Ascending aorta (tissue), 2 donors: ENCODE measurements at regions not wholly inside any gene's neighbourhood (a gene's known extent, or its start where the extent isn't known, plus 50 kb on each side); places are given as distances from the start of the nearest gene placed in this dataset.

Source experiments
- DNase-seq, 2 donors: peaks; one replicate each; pipeline ENCODE4 v3.0.0-alpha.2; 2019; ENCODE audit warnings: low spot score in 2 of 2
- H3K27ac ChIP-seq, 2 donors: fragments of 200-600 bp; sonication (generic); one replicate each; pipeline ENCODE4 v1.5.1; 2016 to 2017; ENCODE audit warnings: mild to moderate bottlenecking in 1 of 2
- H3K27me3 ChIP-seq: fragments of 200-600 bp; sonication (generic); one replicate; pipeline ENCODE4 v1.5.1; 2017
- H3K36me3 ChIP-seq, 2 donors: fragments of 200-600 bp; sonication (generic); one replicate each; pipeline ENCODE4 v1.5.1; 2016
- H3K4me1 ChIP-seq, 2 donors: fragments of 200-600 bp; sonication (generic); one replicate each; pipeline ENCODE4 v1.5.1; 2016 to 2017; ENCODE audit warnings: mild to moderate bottlenecking in 1 of 2
- H3K4me3 ChIP-seq, 2 donors: fragments of 200-600 bp; sonication (generic); one replicate each; pipeline ENCODE4 v1.5.1; 2016 to 2017; ENCODE audit warnings: mild to moderate bottlenecking in 1 of 2
- H3K9me3 ChIP-seq, 2 donors: fragments of 200-600 bp; sonication (generic); one replicate each; pipeline ENCODE4 v1.5.1; 2016
- CTCF ChIP-seq, 3 experiments: fragments of 200-600 bp in 2 of 3; fragments of 450-650 bp in 1 of 3; sonication (generic) in 2 of 3; IDR thresholded peaks; one replicate each; pipeline ENCODE4 v1.5.1; 2016 to 2019; ENCODE audit warnings: antibody characterized with exemption in 3 of 3, mild to moderate bottlenecking in 1 of 3, moderate library complexity in 1 of 3
- intact Hi-C: fragments of 100-400 bp; cut with DNase I; formaldehyde crosslinking; loops from one replicate; pipeline ENCODE4 v1.15.1; 2023

DNA sequence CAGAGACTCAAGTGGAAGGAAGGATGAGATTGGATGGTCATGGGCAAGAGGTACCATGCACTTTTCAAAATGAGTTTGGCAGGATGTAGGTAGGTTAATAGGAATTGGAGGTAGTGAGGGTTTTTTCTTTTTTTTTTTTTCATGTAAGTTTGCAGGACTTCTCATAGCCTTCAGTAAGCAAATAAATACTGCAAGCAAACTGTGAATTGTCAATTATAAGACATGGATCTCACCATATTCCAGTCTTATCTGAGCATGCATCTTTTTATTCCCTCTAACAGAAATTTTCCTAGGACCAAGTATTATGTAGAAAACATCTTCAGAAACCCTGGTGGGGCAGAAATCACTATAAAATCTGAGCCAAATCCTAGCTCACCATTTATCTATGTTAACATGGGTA, 584.6 kb upstream of the CDH5 start:
- DNase-seq, result no peak
- no peaks in the 10 kb centered on the region for H3K36me3 ChIP-seq
- H3K4me1 ChIP-seq, result peaks cover 3 to 6% of the 10 kb centered on the region in 2 donors
- H3K27ac ChIP-seq, result no peak overlapping the region
- H3K27me3 ChIP-seq, result no peaks in the 10 kb centered on the region
- no peak for TF ChIP-seq CTCF (IDR thresholded peaks at IDR 0.05)
- H3K9me3 ChIP-seq, result peaks cover 0 to 3% of the 10 kb centered on the region in 2 donors
- no peak overlapping the region for H3K4me3 ChIP-seq
- intact Hi-C loops, result no loop called here

GRCh38 chr16:65781363-65781762, 585.1 kb upstream of the CDH5 start:
- no peak for TF ChIP-seq CTCF (IDR thresholded peaks at IDR 0.05)
- peaks cover 3 to 6% of the 10 kb centered on the region in 2 donors for H3K4me1 ChIP-seq
- no peaks in the 10 kb centered on the region for H3K36me3 ChIP-seq
- H3K4me3 ChIP-seq, result no peak overlapping the region
- no peaks in the 10 kb centered on the region for H3K27me3 ChIP-seq
- H3K9me3 ChIP-seq, result peaks cover 0 to 8% of the 10 kb centered on the region in 2 donors
- no peak overlapping the region for H3K27ac ChIP-seq
- intact Hi-C loops, result no loop called here
- no peak for DNase-seq

GRCh38 chr16:65779201-65779600, 587.3 kb upstream of the CDH5 start:
- intact Hi-C loops, result no loop called here
- Histone ChIP-seq H3K4me3 (no peak overlapping the region), H3K9me3 (peaks cover 0 to 8% of the 10 kb centered on the region in 2 donors), H3K27ac (no peak overlapping the region), H3K36me3 (no peaks in the 10 kb centered on the region), H3K27me3 (no peaks in the 10 kb centered on the region), H3K4me1 (peaks cover 3 to 6% of the 10 kb centered on the region in 2 donors)
- no peak for DNase-seq
- TF ChIP-seq CTCF (IDR thresholded peaks at IDR 0.05), result no peak

- Histone ChIP-seq H3K4me3 (no peak overlapping the region), H3K27ac (no peak overlapping the region), H3K4me1 (peaks cover 0 to 3% of the 10 kb centered on the region in 2 donors), H3K27me3 (no peaks in the 10 kb centered on the region), H3K36me3 (no peaks in the 10 kb centered on the region), H3K9me3 (peaks cover 0 to 8% of the 10 kb centered on the region in 2 donors)
- intact Hi-C loops, result no loop called here
- DNase-seq, result no peak
- TF ChIP-seq CTCF (IDR thresholded peaks at IDR 0.05), result no peak
Observed at GRCh38 chr16:65776639-65777183, 589.8 kb upstream of the CDH5 start.

- no peaks in the 10 kb centered on the region for H3K36me3 ChIP-seq
- H3K4me3 ChIP-seq, result no peak overlapping the region
- no peaks in the 10 kb centered on the region for H3K27me3 ChIP-seq
- no peak for TF ChIP-seq CTCF (IDR thresholded peaks at IDR 0.05)
- no peaks in the 10 kb centered on the region for H3K4me1 ChIP-seq
- no peak overlapping the region for H3K27ac ChIP-seq
- DNase-seq, result no peak
- intact Hi-C loops, result no loop called here
- H3K9me3 ChIP-seq, result peaks cover 0 to 8% of the 10 kb centered on the region in 2 donors
Observed at GRCh38 chr16:65775829-65776228, 590.7 kb upstream of the CDH5 start.

DNA sequence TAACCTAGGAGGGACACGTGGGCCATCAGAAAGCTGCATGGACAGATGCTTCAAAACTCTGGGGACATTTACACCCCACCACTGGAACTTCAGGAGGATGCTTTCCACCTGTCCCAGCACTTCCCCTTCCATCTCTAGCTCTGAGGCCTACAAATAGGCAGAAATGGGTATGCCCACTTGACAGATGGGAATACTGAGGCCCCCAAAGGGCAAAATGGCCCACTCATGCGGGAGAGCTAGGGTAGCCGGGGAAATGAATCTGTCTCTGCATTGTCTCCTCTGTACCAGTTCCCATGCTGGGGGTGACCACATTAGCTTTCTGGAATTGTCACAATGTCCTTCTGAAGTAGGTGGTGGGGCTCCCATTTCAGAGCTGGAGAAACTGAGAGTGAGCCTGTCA, 592.1 kb upstream of the CDH5 start:
- DNase-seq, result no peak
- Histone ChIP-seq H3K27me3 (no peaks in the 10 kb centered on the region), H3K4me1 (no peaks in the 10 kb centered on the region), H3K9me3 (peaks cover 0 to 8% of the 10 kb centered on the region in 2 donors), H3K4me3 (no peak overlapping the region), H3K36me3 (no peaks in the 10 kb centered on the region), H3K27ac (no peak overlapping the region)
- TF ChIP-seq CTCF (IDR thresholded peaks at IDR 0.05), result no peak
- intact Hi-C loops, result no loop called here
